Limb (tissue), 2 donors: ENCODE measurements at regions not wholly inside any gene's neighbourhood (a gene's known extent, or its start where the extent isn't known, plus 50 kb on each side); places are given as distances from the start of the nearest gene placed in this dataset.
"Not testable (repeated sequence)": the region's sequence is repeated elsewhere in the genome, so short reads cannot be mapped to it uniquely, and the experiment has no call there.

Source experiments
- DNase-seq, 2 donors: peaks; one replicate each; pipeline ENCODE4 v3.0.0-alpha.2; 2016; ENCODE audit errors: extremely low spot score in 2 of 2

GRCh38 chr11:42296910-42297309, 837.5 kb upstream of the LRRC4C start:
- DNase-seq = no peak

GRCh38 chr11:42299780-42300179, 840.3 kb upstream of the LRRC4C start:
- no peak for DNase-seq

- DNase-seq = no peak
Observed at GRCh38 chr11:42301777-42302176, 842.3 kb upstream of the LRRC4C start.

GRCh38 chr11:42311514-42311913, 852.1 kb upstream of the LRRC4C start:
- DNase-seq = no peak

- no peak for DNase-seq
Observed at GRCh38 chr11:42311944-42312343, 852.5 kb upstream of the LRRC4C start.

- no peak for DNase-seq
Observed at GRCh38 chr11:42315267-42315666, 855.8 kb upstream of the LRRC4C start.

- DNase-seq = no peak
Observed at GRCh38 chr11:42315846-42316245, 856.4 kb upstream of the LRRC4C start.

- no peak for DNase-seq
Observed at GRCh38 chr11:42319921-42320320, 860.5 kb upstream of the LRRC4C start.

- no peak for DNase-seq
Observed at GRCh38 chr11:42329929-42330565, 870.6 kb upstream of the LRRC4C start.

- no peak for DNase-seq
Observed at GRCh38 chr11:42337786-42338455, 878.5 kb upstream of the LRRC4C start.

GRCh38 chr11:42344204-42344792, 884.8 kb upstream of the LRRC4C start:
- no peak for DNase-seq

- DNase-seq = no peak
Observed at GRCh38 chr11:42345933-42346332, 886.5 kb upstream of the LRRC4C start.

GRCh38 chr11:42363701-42364100, 904.2 kb upstream of the LRRC4C start:
- no peak for DNase-seq

GRCh38 chr11:42390116-42390515, 921.7 kb upstream of the API5 start:
- DNase-seq = no peak

GRCh38 chr11:42397483-42397882, 914.3 kb upstream of the API5 start:
- no peak for DNase-seq

GRCh38 chr11:42407341-42407740, 904.5 kb upstream of the API5 start:
- DNase-seq = peak in 1 of 2 donors; percentile 73

GRCh38 chr11:42410251-42410955, 901.4 kb upstream of the API5 start:
- DNase-seq = no peak

GRCh38 chr11:42412590-42412989, 899.2 kb upstream of the API5 start:
- no peak for DNase-seq

GRCh38 chr11:42417691-42418090, 894.1 kb upstream of the API5 start:
- DNase-seq = no peak

- no peak for DNase-seq
Observed at GRCh38 chr11:42422090-42422489, 889.7 kb upstream of the API5 start.

GRCh38 chr11:42434911-42435310, 876.9 kb upstream of the API5 start:
- not testable (repeated sequence) for DNase-seq

GRCh38 chr11:42444406-42444805, 867.4 kb upstream of the API5 start:
- DNase-seq = no peak
